ENCODE measurements at regions not wholly inside any gene's neighbourhood (a gene's known extent, or its start where the extent isn't known, plus 50 kb on each side); places are given as distances from the start of the nearest gene placed in this dataset.

DNA sequence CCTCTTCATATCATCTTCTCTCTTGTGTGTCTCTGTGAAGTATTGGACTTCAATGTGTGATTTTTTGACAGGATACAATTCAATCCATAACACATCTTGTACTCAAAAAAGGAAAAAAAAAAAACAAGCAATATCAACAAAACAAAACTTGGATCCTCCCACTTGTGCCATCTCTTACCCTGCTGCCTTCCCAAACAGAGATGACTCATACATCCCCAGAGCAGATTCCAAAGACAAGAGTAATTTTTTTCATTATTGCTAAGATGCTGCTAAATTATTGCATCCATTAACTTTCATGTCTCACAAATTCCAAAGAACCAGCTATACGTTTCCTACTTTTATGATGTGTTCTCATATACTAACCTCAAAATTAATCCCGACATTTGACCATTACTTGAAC lies 479.2 kb downstream of the GBA3 start:
- Mint-ChIP-seq H3K4me1 (no peaks in the 10 kb centered on the region), H3K4me3 (no peak overlapping the region), H3K9me3 (peaks cover 8 to 15% of the 10 kb centered on the region in 2 donors), H3K36me3 (no peaks in the 10 kb centered on the region), H3K27me3 (no peaks in the 10 kb centered on the region), H3K27ac (no peak overlapping the region)
- no peak for ATAC-seq (replicated peaks)
- DNase-seq: no peak

DNA sequence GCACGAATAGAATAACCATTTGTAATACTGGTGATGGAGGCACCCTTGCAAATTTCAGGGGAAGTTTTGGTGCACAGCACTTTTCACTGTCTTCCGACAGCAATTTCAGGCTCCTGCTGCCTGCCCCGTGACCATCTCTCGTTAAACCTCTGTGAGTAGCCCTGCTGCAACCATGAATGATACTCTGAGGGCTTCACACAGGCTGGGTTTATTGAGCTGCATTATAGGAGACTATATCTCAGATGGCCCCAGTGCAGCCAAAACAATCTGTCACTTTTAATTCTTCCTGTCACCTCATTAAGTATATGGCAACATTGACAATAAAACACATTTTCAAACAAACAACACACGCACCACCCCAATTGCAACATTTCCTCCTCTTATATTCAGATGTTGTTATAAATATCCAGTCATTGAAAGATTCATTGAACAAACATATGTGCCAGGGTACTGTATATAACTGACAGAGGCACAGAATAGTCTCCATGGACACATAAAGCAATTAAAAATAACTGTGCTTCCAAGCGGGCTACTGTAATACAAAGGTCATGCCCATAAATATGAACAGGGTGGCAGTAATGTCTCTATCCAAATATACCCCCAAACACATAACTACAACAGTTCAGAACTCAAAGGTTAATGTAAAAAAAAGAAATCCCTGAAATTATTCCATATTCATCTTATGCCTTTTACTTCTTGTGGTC lies 477.0 kb downstream of the GBA3 start:
- Mint-ChIP-seq H3K4me3 (no peak overlapping the region), H3K9me3 (peaks cover 6 to 12% of the 10 kb centered on the region in 2 donors)

DNA sequence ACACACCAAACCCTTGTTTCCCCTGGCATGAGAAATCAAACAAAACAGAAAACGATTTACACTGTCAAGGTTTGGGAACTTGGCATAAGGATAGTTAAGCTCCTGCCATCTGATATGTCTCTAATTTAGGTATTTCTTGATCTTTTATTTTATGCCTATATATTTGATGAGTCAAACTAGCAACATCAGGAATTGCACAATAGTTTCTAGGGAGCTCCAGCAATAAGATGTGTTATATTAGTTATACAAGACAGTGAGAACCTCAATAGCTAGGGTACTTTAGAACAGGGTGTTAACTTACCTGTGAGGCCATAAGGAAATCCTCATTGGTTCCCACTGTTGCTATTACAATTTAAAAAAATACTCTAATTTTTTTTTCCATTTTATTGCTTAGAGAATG lies 474.2 kb downstream of the GBA3 start:
- Mint-ChIP-seq H3K36me3 (no peaks in the 10 kb centered on the region), H3K4me1 (no peaks in the 10 kb centered on the region), H3K9me3 (peaks cover 0 to 11% of the 10 kb centered on the region in 2 donors), H3K27me3 (no peaks in the 10 kb centered on the region), H3K27ac (no peak overlapping the region), H3K4me3 (no peak overlapping the region)
- ATAC-seq (replicated peaks): no peak
- DNase-seq: no peak

More for the DNA sequence above, 477.0 kb downstream of the GBA3 start:
- no peaks in the 10 kb centered on the region for H3K4me1 Mint-ChIP-seq
- DNase-seq: no peak
- ATAC-seq (replicated peaks): no peak
- H3K27ac Mint-ChIP-seq: no peak overlapping the region
- no peaks in the 10 kb centered on the region for H3K36me3 Mint-ChIP-seq
- no peaks in the 10 kb centered on the region for H3K27me3 Mint-ChIP-seq

DNA sequence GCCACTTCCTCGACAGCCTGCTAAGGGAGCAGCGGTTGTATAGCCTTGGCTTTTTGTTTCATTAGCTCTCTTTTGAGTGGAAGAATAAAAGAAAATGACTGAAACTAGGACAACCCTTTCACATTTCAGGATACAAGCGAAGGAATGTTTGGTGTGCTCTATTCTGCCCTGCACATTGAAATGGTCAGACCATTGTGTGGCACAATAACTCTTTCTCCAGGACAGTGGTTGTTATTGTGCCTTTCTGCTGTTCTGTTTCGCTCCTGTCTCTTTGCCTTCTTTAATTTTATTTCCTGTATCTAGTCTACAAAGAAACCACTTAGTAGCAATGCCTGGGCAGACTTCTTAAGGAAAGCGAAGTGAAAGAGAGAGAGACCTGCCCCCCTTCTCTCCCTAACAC lies 473.7 kb downstream of the GBA3 start:
- Mint-ChIP-seq H3K27me3 (no peaks in the 10 kb centered on the region), H3K27ac (no peak overlapping the region), H3K4me3 (no peak overlapping the region), H3K4me1 (no peaks in the 10 kb centered on the region), H3K36me3 (no peaks in the 10 kb centered on the region), H3K9me3 (peaks cover 0 to 7% of the 10 kb centered on the region in 2 donors)
- DNase-seq (no peak), ATAC-seq (replicated peaks) (no peak)

DNA sequence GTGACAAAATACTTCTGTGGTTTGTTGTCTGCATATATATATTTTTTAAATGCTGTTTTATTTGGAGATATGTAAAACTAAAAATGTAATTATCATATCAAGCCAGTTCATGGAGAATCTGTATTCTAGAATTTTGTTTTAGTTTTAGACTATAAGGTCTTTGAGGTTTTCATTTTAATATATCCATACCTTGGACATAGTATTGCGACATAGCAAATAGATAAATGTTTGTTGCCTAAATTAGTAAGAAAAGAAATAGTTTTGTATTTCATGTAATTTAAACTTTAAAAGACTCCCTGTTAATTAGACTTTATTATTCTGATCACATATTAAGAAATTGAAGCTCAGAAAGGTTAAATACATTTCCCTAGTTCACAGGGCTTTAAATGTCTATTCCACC lies 472.9 kb downstream of the GBA3 start:
- DNase-seq: no peak
- Mint-ChIP-seq H3K9me3 (peaks cover 0 to 7% of the 10 kb centered on the region in 2 donors), H3K4me1 (no peaks in the 10 kb centered on the region), H3K27me3 (no peaks in the 10 kb centered on the region), H3K4me3 (no peak overlapping the region), H3K36me3 (no peaks in the 10 kb centered on the region), H3K27ac (no peak overlapping the region)
- no peak for ATAC-seq (replicated peaks)

DNA sequence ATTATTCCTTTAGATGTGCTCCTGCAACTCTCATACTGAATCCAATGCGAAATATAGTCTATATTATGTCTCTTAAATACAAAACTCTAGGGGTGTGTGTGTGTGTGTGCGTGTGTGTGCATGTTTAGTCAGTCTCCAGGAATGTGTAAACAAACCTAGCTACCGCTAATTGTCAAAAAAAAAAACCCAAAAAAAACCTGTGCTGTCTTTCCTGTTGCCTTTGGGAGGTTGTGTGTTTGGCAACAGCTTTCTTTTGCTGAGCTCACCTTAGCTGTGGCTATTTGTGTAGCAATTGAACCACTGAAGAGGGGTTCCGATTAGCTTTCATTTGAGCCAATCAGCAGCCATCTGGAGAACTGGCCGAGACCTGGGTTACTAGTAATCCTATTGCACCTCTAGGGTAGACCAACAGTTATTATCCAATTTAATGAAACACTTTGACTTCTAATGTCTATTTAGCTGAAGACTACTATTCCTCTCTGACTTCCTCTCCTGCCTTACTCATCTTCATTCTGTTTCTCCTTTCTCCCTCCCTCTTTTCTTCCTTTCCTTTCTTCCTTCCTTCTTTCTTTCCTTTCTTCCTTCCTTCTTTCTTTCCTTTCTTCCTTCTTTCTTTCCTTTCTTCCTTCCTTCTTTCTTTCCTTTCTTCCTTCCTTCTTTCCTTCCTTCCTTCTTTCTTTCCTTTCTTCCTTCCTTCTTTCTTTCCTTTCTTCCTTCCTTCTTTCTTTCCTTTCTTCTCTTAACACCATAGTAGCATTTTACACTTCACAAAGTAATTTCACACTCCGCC lies 471.1 kb downstream of the GBA3 start:
- Mint-ChIP-seq H3K36me3 (no peaks in the 10 kb centered on the region), H3K27me3 (no peaks in the 10 kb centered on the region)
- ATAC-seq (replicated peaks): no peak

DNA sequence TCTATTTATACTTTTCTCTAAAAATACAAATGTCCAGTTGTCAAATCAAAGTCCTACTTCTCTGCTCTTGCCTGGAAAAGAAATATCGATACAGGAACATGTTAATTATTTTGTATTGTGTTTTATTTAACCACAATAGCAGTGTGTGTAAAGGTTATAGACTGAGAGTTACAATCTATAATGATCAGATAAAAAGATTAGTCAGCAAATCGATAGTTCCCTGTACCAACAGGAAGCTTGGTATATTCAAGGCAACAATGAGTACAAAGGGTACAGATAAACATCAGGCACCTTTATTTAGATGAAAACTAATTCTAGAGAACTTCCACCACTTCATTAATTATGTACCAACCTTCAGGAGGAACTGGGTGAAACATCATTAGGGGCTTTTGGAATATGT lies 469.5 kb downstream of the GBA3 start:
- Mint-ChIP-seq H3K9me3 (peaks cover 2 to 11% of the 10 kb centered on the region in 2 donors), H3K36me3 (no peaks in the 10 kb centered on the region), H3K27me3 (no peaks in the 10 kb centered on the region), H3K4me1 (no peaks in the 10 kb centered on the region), H3K27ac (no peak overlapping the region), H3K4me3 (no peak overlapping the region)
- no peak for ATAC-seq (replicated peaks)
- no peak for DNase-seq

More for the DNA sequence above, 471.1 kb downstream of the GBA3 start:
- Mint-ChIP-seq H3K9me3 (peaks cover 2 to 7% of the 10 kb centered on the region in 2 donors), H3K4me1 (no peaks in the 10 kb centered on the region), H3K27ac (no peak overlapping the region), H3K4me3 (no peak overlapping the region)
- DNase-seq: no peak

DNA sequence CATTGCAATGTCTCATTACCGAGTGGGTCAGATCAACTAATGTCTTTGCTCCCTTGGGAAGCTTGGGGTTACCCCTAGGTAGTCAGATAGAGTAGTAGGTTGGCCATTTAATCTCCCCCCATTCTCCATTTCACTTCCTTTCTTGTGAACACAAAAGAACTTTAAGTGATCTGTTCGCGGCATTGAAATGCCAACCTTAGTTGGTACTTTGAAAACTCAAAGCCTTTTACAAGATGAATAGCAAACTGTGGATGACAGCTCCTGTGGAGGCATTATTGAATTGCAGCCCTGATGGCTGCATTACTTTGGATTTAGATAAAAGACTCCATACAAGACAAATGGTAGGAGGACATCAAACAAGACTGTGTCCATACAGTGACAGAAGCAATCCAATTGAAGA lies 469.1 kb downstream of the GBA3 start:
- ATAC-seq (replicated peaks) (no peak), DNase-seq (no peak)
- Mint-ChIP-seq H3K36me3 (no peaks in the 10 kb centered on the region), H3K9me3 (peaks cover 2 to 11% of the 10 kb centered on the region in 2 donors), H3K4me1 (no peaks in the 10 kb centered on the region), H3K27me3 (no peaks in the 10 kb centered on the region), H3K4me3 (no peak overlapping the region), H3K27ac (no peak overlapping the region)

DNA sequence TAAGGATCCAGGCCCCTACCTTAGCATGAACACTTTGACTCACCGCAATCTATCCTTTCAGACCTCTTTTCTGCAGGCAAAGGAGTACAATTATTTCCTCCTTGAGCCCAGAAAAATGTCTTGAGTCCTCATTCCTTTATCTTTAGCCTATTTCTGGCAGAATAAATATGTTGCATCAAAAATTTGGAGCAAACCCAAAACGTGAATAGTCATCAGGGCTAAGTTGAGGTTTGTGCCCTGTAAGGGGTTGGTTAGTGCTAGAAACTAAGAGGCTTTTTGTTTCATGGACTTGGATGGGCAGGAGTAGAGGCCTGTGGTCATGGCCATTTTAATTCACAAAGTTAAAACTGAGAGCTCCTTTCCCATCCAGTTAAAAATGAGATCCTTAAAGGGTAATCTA lies 460.3 kb downstream of the GBA3 start:
- no peak for ATAC-seq (replicated peaks)
- H3K4me3 Mint-ChIP-seq: no peak overlapping the region
- peaks cover 0 to 3% of the 10 kb centered on the region in 2 donors for H3K9me3 Mint-ChIP-seq
- no peaks in the 10 kb centered on the region for H3K27me3 Mint-ChIP-seq
- DNase-seq: no peak
- no peaks in the 10 kb centered on the region for H3K4me1 Mint-ChIP-seq
- H3K27ac Mint-ChIP-seq: no peak overlapping the region
- H3K36me3 Mint-ChIP-seq: no peaks in the 10 kb centered on the region

DNA sequence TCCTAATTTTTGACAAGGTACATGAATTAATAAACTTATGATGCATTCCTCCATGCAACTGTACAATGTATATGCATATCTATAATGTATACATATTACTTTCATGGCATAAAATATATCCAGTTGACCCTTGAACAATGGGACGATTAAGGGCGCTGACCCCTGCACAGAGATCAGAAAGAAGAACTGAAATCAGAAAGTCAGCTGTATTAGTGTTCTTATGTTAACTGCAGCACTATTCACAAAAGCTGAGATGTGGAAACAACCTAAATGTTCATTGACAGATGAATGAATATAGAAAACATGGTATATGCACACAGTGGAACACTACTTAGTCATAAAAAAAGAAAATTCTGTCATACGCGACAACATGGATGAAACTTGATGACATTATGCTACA lies 457.1 kb downstream of the GBA3 start:
- no peak overlapping the region for H3K27ac Mint-ChIP-seq
- DNase-seq: no peak
- no peak overlapping the region for H3K4me3 Mint-ChIP-seq
- no peak for ATAC-seq (replicated peaks)
- H3K9me3 Mint-ChIP-seq: peaks cover 0 to 5% of the 10 kb centered on the region in 2 donors
- H3K4me1 Mint-ChIP-seq: no peaks in the 10 kb centered on the region
- H3K27me3 Mint-ChIP-seq: no peaks in the 10 kb centered on the region
- H3K36me3 Mint-ChIP-seq: no peaks in the 10 kb centered on the region

DNA sequence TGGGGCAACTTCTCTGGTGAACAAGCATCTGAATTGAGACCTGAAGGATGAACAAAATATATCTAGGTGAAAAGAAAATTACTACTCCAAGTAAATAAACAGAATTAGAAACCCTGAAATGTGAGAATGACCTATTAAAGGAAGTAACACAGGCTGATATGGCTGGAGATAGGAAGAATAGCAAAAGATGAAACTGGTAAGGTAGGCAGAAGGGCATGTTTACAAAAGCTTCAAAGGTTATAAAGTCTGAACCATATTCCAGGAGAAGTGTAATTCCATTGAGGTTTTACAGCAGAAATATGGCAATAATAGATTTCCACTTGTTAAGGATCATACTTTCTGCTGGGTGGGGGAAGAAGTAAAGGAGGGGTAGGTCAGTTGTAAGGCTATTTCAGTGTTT lies 452.0 kb downstream of the GBA3 start:
- H3K36me3 Mint-ChIP-seq: no peaks in the 10 kb centered on the region
- no peak overlapping the region for H3K4me3 Mint-ChIP-seq
- no peak overlapping the region for H3K27ac Mint-ChIP-seq
- no peaks in the 10 kb centered on the region for H3K4me1 Mint-ChIP-seq
- no peak for ATAC-seq (replicated peaks)
- no peak for DNase-seq
- peaks cover 2 to 5% of the 10 kb centered on the region in 2 donors for H3K9me3 Mint-ChIP-seq
- H3K27me3 Mint-ChIP-seq: no peaks in the 10 kb centered on the region

DNA sequence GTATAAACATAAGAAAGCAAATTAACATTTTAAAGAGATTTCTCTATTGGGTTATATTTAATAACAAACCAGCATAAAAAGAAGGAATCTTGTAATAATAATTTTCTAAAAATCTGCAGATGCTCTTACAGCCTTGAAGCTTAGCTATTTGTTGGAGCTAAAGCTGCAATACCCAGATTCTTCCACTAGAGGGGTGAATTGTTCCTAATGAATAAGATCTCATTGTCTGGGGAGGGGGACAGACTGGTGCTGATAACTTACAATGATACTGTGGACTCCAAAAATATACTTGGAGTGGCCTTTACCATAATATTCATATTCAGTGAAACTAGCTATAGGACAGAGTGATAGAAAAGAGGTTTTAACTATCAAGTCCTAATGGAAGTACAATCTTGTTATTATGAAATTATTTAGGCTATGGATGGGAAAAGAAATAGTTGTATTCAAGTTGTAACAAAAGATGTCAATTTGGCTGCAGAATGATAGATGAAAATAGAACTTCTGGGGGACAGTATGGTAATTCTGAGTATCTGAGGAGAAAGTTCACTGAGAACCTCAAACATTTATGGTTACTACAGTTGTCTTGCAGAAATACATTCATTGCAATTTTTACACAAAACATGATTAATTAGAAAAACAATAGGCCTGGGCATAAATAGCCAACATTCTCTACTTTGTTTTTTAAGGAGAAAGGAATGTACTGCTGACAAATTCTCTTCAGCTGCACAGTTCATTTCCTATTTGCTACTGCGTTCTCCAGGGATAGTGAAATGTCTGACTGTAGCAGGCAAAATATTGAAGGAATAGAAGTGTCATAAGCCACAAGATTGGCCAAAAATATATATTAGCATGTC lies 443.3 kb downstream of the GBA3 start:
- no peak for ATAC-seq (replicated peaks)

DNA sequence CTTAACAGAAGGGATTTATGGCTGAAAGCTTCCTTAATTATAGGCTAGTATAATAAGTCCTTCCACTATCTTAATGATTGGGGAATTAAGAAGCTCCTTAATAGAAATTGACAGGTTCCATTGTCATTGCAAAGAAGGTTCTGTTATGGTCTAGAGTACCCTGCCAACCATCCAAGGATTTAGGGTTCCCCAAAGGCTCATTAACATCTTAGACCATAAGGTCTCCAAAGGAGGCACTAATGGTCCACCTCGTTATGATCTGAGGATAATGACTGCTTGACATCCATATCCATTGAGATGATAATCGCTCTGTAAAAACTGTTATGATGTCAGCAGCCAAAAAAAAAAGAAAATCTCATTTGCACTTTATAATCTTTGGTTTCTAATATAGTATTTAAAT lies 441.6 kb downstream of the GBA3 start:
- Mint-ChIP-seq H3K36me3 (no peaks in the 10 kb centered on the region), H3K4me1 (no peaks in the 10 kb centered on the region), H3K9me3 (no peaks in the 10 kb centered on the region), H3K27ac (no peak overlapping the region), H3K4me3 (no peak overlapping the region), H3K27me3 (no peaks in the 10 kb centered on the region)
- ATAC-seq (replicated peaks) (no peak), DNase-seq (no peak)

More for the DNA sequence above, 443.3 kb downstream of the GBA3 start:
- H3K4me1 Mint-ChIP-seq: no peaks in the 10 kb centered on the region
- H3K9me3 Mint-ChIP-seq: no peaks in the 10 kb centered on the region
- no peaks in the 10 kb centered on the region for H3K36me3 Mint-ChIP-seq
- DNase-seq: no peak
- no peak overlapping the region for H3K27ac Mint-ChIP-seq
- no peaks in the 10 kb centered on the region for H3K27me3 Mint-ChIP-seq
- no peak overlapping the region for H3K4me3 Mint-ChIP-seq

DNA sequence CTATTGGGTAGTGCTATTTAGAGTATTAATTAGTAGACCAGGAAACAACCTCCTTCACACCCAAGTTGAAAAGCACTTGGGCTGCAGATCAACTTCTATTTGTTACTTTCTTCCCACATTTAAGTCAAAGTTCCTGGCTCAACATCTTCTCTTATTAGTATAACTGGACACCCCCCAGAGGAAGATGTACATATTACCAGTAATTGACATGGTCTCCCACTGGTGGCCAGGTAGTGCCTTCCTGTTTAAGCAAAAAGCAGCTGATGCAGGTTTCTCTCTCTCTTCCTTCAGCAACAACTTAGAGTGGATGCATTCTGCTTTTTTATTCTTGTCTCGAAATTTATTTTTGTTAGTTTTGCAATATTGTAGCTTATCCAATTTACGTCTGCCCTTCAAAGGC lies 438.1 kb downstream of the GBA3 start:
- no peaks in the 10 kb centered on the region for H3K36me3 Mint-ChIP-seq
- no peaks in the 10 kb centered on the region for H3K9me3 Mint-ChIP-seq
- no peak for ATAC-seq (replicated peaks)
- no peak for DNase-seq
- no peak overlapping the region for H3K27ac Mint-ChIP-seq
- no peak overlapping the region for H3K4me3 Mint-ChIP-seq
- H3K4me1 Mint-ChIP-seq: no peaks in the 10 kb centered on the region
- no peaks in the 10 kb centered on the region for H3K27me3 Mint-ChIP-seq

Data from stimulated activated naive B cell treated with anti-CD40 and anti-IgM and Interleukin-4, amounts not matched to agents 10 μg/mL and 1 μg/mL and 100 μg/mL, for 72 hours (primary cell).